CD14-positive monocyte (primary cell): ENCODE measurements at regions not wholly inside any gene's neighbourhood (a gene's known extent, or its start where the extent isn't known, plus 50 kb on each side); places are given as distances from the start of the nearest gene placed in this dataset.
A peak's percentile ranks its signal among the peaks of the same experiment; 100 is the strongest.

ENCODE experiments used
- DNase-seq, 3 donors: peaks; one replicate each; pipeline ENCODE4 v3.0.0-alpha.2; 2011 to 2022
- H2AFZ ChIP-seq: 2 replicates; pipeline ENCODE4 v1.6.0; 2012; ENCODE audit warnings: mild to moderate bottlenecking, low read depth, low read length, inconsistent platforms; ENCODE audit not compliant: insufficient read depth, poor library complexity, severe bottlenecking
- H3K27ac ChIP-seq, 2 donors: 1 replicate in 1 of 2; 2 replicates in 1 of 2; pipeline ENCODE4 v1.5.1; 2012 to 2013; ENCODE audit warnings: low read length in 2 of 2, control low read depth in 1 of 2, inconsistent platforms in 1 of 2, low read depth in 1 of 2, mild to moderate bottlenecking in 1 of 2
- H3K27me3 ChIP-seq, 2 donors: one replicate each; pipeline versions ENCODE4 v1.6.0 to v1.6.1; 2011 to 2013; ENCODE audit warnings: low read length in 2 of 2; ENCODE audit not compliant: control insufficient read depth in 2 of 2, insufficient read depth in 2 of 2
- H3K36me3 ChIP-seq, 2 donors: replicated peaks in 1 of 2; 1 replicate in 1 of 2; 2 replicates in 1 of 2; pipeline versions ENCODE4 v1.5.1 to v1.6.1; 2012 to 2013; ENCODE audit warnings: low read length in 2 of 2, control low read depth in 1 of 2, inconsistent platforms in 1 of 2, mild to moderate bottlenecking in 1 of 2; ENCODE audit not compliant: insufficient read depth in 2 of 2, control insufficient read depth in 1 of 2
- H3K4me1 ChIP-seq, 2 donors: 1 replicate in 1 of 2; 2 replicates in 1 of 2; pipeline versions ENCODE4 v1.5.1 to v1.6.1; 2012 to 2013; ENCODE audit warnings: low read length in 2 of 2, control low read depth in 1 of 2, inconsistent platforms in 1 of 2, mild to moderate bottlenecking in 1 of 2, moderate library complexity in 1 of 2; ENCODE audit not compliant: insufficient read depth in 2 of 2, control insufficient read depth in 1 of 2
- H3K4me2 ChIP-seq: replicated peaks from 2 replicates; pipeline ENCODE3; 2012; ENCODE audit warnings: low read length, moderate library complexity, mild to moderate bottlenecking; ENCODE audit not compliant: poor library complexity, severe bottlenecking; ENCODE audit errors: extremely low read depth
- H3K4me3 ChIP-seq, 3 experiments: fragments of 200-600 bp in 1 of 3; sonication (generic) in 1 of 3; replicated peaks in 1 of 3; 1 replicate in 2 of 3; 2 replicates in 1 of 3; pipeline ENCODE4 v1.5.1; 2011 to 2013; ENCODE audit warnings: low read length in 3 of 3, mild to moderate bottlenecking in 3 of 3, control low read depth in 2 of 3, low read depth in 2 of 3, inconsistent platforms in 1 of 3, moderate library complexity in 1 of 3
- H3K79me2 ChIP-seq: 2 replicates; pipeline ENCODE4 v1.6.0; 2012; ENCODE audit warnings: mild to moderate bottlenecking, control low read depth, inconsistent platforms, low read length, moderate library complexity; ENCODE audit not compliant: insufficient read depth
- H3K9ac ChIP-seq: 2 replicates; pipeline ENCODE4 v1.6.0; 2017; ENCODE audit warnings: low read length, mild to moderate bottlenecking; ENCODE audit not compliant: insufficient read depth, poor library complexity, severe bottlenecking
- H3K9me3 ChIP-seq, 2 donors: replicated peaks in 1 of 2; 1 replicate in 1 of 2; 2 replicates in 1 of 2; pipeline versions ENCODE4 v1.5.1 to v1.6.1; 2012 to 2013; ENCODE audit warnings: low read length in 2 of 2, control low read depth in 1 of 2; ENCODE audit not compliant: control insufficient read depth in 1 of 2, insufficient read depth in 1 of 2
- H4K20me1 ChIP-seq: 2 replicates; pipeline ENCODE4 v1.6.0; 2012; ENCODE audit warnings: mild to moderate bottlenecking, low read length, control low read depth, moderate library complexity; ENCODE audit not compliant: insufficient read depth
- H3K27ac Mint-ChIP-seq, 7 donors: one replicate each; pipeline ENCODE4 v1.8.0; 2020; ENCODE audit warnings: mild to moderate bottlenecking in 7 of 7, mixed read lengths in 7 of 7, moderate library complexity in 6 of 7, inconsistent platforms in 2 of 7
- H3K27me3 Mint-ChIP-seq, 3 donors: one replicate each; pipeline ENCODE4 v1.8.0; 2021 to 2022; ENCODE audit warnings: low read depth in 3 of 3, mild to moderate bottlenecking in 3 of 3, mixed read lengths in 3 of 3, moderate library complexity in 3 of 3, inconsistent platforms in 1 of 3
- H3K36me3 Mint-ChIP-seq, 2 donors: one replicate each; pipeline ENCODE4 v1.8.0; 2020; ENCODE audit warnings: mixed read lengths in 2 of 2, inconsistent platforms in 1 of 2, mild to moderate bottlenecking in 1 of 2
- H3K4me1 Mint-ChIP-seq: one replicate; pipeline ENCODE4 v1.8.0; 2020; ENCODE audit warnings: mild to moderate bottlenecking, mixed read lengths
- H3K4me3 Mint-ChIP-seq, 2 donors: one replicate each; pipeline ENCODE4 v1.8.0; 2020; ENCODE audit warnings: mild to moderate bottlenecking in 2 of 2, mixed read lengths in 2 of 2, moderate library complexity in 1 of 2
- H3K9me3 Mint-ChIP-seq, 7 donors: one replicate each; pipeline ENCODE4 v1.8.0; 2020 to 2022; ENCODE audit warnings: mixed read lengths in 7 of 7, mild to moderate bottlenecking in 6 of 7, moderate library complexity in 6 of 7, inconsistent platforms in 2 of 7
- CTCF ChIP-seq: fragments of 200-600 bp; IDR thresholded peaks from one replicate; pipeline ENCODE4 v1.8.0; 2022; ENCODE audit warnings: antibody characterized with exemption, mild to moderate bottlenecking
- WGBS: methylation state at CpG from one replicate; pipeline ENCODE4 v1.1.5; 2013; ENCODE audit warnings: missing lambda C conversion rate; ENCODE audit not compliant: insufficient coverage; 5-methylcytosine and 5-hydroxymethylcytosine counted together
- intact Hi-C, 2 donors: fragments of 100-400 bp; cut with micrococcal nuclease; formaldehyde crosslinking; loops; one replicate each; pipeline versions ENCODE4 v1.15.0 to v1.15.1; 2023

- Histone ChIP-seq H3K4me3 (no peak overlapping the region), H3K27me3 (peaks cover 0 to 3% of the 10 kb centered on the region in 2 donors), H3K27ac (no peak overlapping the region), H3K4me2 (no peak overlapping the region), H4K20me1 (no peaks in the 10 kb centered on the region), H3K9me3 (no peaks in the 10 kb centered on the region), H3K36me3 (no peaks in the 10 kb centered on the region), H3K9ac (no peak overlapping the region), H3K79me2 (no peaks in the 10 kb centered on the region), H2AFZ (no peak overlapping the region), H3K4me1 (no peaks in the 10 kb centered on the region)
- Mint-ChIP-seq H3K4me3 (no peak overlapping the region), H3K36me3 (no peaks in the 10 kb centered on the region), H3K9me3 (peaks cover 0 to 12% (median 4%) of the 10 kb centered on the region in 7 donors), H3K27ac (no peak overlapping the region), H3K27me3 (peaks cover 2 to 5% (median 4%) of the 10 kb centered on the region in 3 donors), H3K4me1 (no peaks in the 10 kb centered on the region)
- TF ChIP-seq CTCF = no peak
- no peak for DNase-seq
- intact Hi-C loops = no loop called here
- 86% methylated on average over 5 of the region's 6 CpGs for WGBS
Measured at GRCh38 chr15:31858026-31858425, 172.3 kb upstream of the CHRNA7 start.

DNA sequence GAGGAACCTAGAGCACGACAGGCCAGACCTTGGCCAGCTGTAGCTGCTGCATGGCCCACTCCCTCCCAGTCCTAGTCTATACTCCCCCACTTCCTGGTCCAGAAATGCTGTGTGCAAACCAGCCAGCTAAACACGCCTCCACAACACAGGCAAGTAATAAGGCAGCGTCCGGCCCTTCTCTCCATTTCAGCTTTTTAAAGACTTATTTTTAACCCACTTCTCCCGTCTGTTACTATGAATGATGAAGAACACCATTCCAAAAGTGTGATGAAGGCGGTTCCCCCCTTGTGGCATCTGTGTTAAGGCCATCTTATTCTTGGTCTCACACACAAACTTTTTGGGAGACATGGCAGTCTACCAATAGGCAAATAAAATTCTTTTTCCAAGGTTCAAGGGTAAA is 164.1 kb upstream of the CHRNA7 start:
- H3K4me1 Mint-ChIP-seq = peaks cover 10% of the 10 kb centered on the region
- peaks cover 9 to 13% of the 10 kb centered on the region in 2 donors for H3K4me1 ChIP-seq
- no peak for DNase-seq
- H3K9me3 Mint-ChIP-seq = peaks cover 5 to 23% (median 11%) of the 10 kb centered on the region in 7 donors
- no peak overlapping the region for H3K4me2 ChIP-seq
- no peak overlapping the region for H3K27ac ChIP-seq
- no peaks in the 10 kb centered on the region for H4K20me1 ChIP-seq
- 85% methylated on average over 5 of the region's 6 CpGs for WGBS
- no peak for TF ChIP-seq CTCF
- no peak overlapping the region for H2AFZ ChIP-seq
- no peaks in the 10 kb centered on the region for H3K36me3 ChIP-seq
- H3K27ac Mint-ChIP-seq = no peak overlapping the region
- peaks cover 4 to 7% of the 10 kb centered on the region in 2 donors for H3K9me3 ChIP-seq
- no peak overlapping the region for H3K9ac ChIP-seq
- peaks cover 0 to 7% of the 10 kb centered on the region in 2 donors for H3K36me3 Mint-ChIP-seq
- H3K27me3 Mint-ChIP-seq = peaks cover 13 to 36% (median 26%) of the 10 kb centered on the region in 3 donors
- H3K27me3 ChIP-seq = peaks cover 16 to 17% of the 10 kb centered on the region in 2 donors
- H3K79me2 ChIP-seq = no peaks in the 10 kb centered on the region
- no peak overlapping the region for H3K4me3 ChIP-seq
- intact Hi-C loops = no loop called here
- H3K4me3 Mint-ChIP-seq = peak overlapping the region in 1 of 2 donors; percentile 23
